Fibroblast of skin of right biceps (primary cell): ENCODE measurements at regions not wholly inside any gene's neighbourhood (a gene's known extent, or its start where the extent isn't known, plus 50 kb on each side); places are given as distances from the start of the nearest gene placed in this dataset.

ENCODE experiments used
- DNase-seq: peaks from one replicate; pipeline ENCODE4 v3.0.0-alpha.2; 2013

GRCh38 chr10:105342606-105343005 lies 701.5 kb downstream of the SORCS3 start:
- no peak for DNase-seq

GRCh38 chr10:105339669-105340068 lies 698.6 kb downstream of the SORCS3 start:
- DNase-seq, result no peak

- DNase-seq, result no peak
Measured at GRCh38 chr10:105328503-105329133, 687.5 kb downstream of the SORCS3 start.
